Body of pancreas (tissue), 4 donors: ENCODE measurements at regions not wholly inside any gene's neighbourhood (a gene's known extent, or its start where the extent isn't known, plus 50 kb on each side); places are given as distances from the start of the nearest gene placed in this dataset.

Experiments used
- POLR2A ChIP-seq, 3 donors: fragments of 450-650 bp; IDR thresholded peaks; one replicate each; pipeline ENCODE4 v1.6.1; 2016; ENCODE audit warnings: antibody characterized with exemption in 3 of 3, mild to moderate bottlenecking in 2 of 3
- TF ChIP-seq, protein P1 (sequence below), 7 experiments: fragments of 450-650 bp in 4 of 7; fragments of 200-600 bp in 3 of 7; sonication (generic) in 3 of 7; IDR thresholded peaks; one replicate each; pipeline ENCODE4 v1.5.1; 2016 to 2019; ENCODE audit warnings: antibody characterized with exemption in 7 of 7

- TF ChIP-seq, protein P1, sequence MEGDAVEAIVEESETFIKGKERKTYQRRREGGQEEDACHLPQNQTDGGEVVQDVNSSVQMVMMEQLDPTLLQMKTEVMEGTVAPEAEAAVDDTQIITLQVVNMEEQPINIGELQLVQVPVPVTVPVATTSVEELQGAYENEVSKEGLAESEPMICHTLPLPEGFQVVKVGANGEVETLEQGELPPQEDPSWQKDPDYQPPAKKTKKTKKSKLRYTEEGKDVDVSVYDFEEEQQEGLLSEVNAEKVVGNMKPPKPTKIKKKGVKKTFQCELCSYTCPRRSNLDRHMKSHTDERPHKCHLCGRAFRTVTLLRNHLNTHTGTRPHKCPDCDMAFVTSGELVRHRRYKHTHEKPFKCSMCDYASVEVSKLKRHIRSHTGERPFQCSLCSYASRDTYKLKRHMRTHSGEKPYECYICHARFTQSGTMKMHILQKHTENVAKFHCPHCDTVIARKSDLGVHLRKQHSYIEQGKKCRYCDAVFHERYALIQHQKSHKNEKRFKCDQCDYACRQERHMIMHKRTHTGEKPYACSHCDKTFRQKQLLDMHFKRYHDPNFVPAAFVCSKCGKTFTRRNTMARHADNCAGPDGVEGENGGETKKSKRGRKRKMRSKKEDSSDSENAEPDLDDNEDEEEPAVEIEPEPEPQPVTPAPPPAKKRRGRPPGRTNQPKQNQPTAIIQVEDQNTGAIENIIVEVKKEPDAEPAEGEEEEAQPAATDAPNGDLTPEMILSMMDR (IDR thresholded peaks at IDR 0.05): no peak
- TF ChIP-seq POLR2A (IDR thresholded peaks at IDR 0.05): no peak
These were observed 1025.7 kb upstream of the TENM4 start for GRCh38 chr11:80466570-80466969.
